B cell (primary cell): ENCODE measurements at regions not wholly inside any gene's neighbourhood (a gene's known extent, or its start where the extent isn't known, plus 50 kb on each side); places are given as distances from the start of the nearest gene placed in this dataset.

ENCODE experiments used
- ATAC-seq: fragments of 200-7000 bp; cut with Tn5 transposase; one replicate; pipeline ENCODE4 v1.10.0; 2021; ENCODE audit warnings: low read depth, mild to moderate bottlenecking, moderate number of reproducible peaks, moderate library complexity
- CTCF ChIA-PET: fragments of 350-600 bp; sonication (Branson Sonifier 250); formaldehyde crosslinking; loops from one replicate; lab custom pipeline; 2021; ENCODE audit warnings: antibody characterized with exemption, inconsistent platforms; lab: Charles Lee
- POLR2A ChIA-PET: fragments of 350-600 bp; sonication (Branson Sonifier 250); formaldehyde crosslinking; loops from one replicate; lab custom pipeline; 2021; ENCODE audit warnings: antibody characterized with exemption; lab: Charles Lee
- DNase-seq: peaks from one replicate; pipeline ENCODE4 v3.0.0; 2013
- H2AFZ ChIP-seq: 2 replicates; pipeline ENCODE4 v1.6.1; 2012; ENCODE audit warnings: mild to moderate bottlenecking, low read depth, low read length; ENCODE audit not compliant: insufficient read depth, poor library complexity, severe bottlenecking
- H3K27ac ChIP-seq, 2 donors: 1 replicate in 1 of 2; 2 replicates in 1 of 2; pipeline ENCODE4 v1.5.1; 2012 to 2013; ENCODE audit warnings: low read length in 2 of 2, mild to moderate bottlenecking in 2 of 2, moderate library complexity in 1 of 2
- H3K27me3 ChIP-seq, 4 experiments: fragments of 200-600 bp in 1 of 4; sonication (generic) in 1 of 4; replicated peaks in 1 of 4; 1 replicate in 2 of 4; 2 replicates in 2 of 4; pipeline versions ENCODE4 v1.6.1 to v1.7.0; 2013 to 2016; ENCODE audit warnings: low read length in 3 of 4, mild to moderate bottlenecking in 2 of 4, mixed read lengths in 1 of 4, moderate library complexity in 1 of 4; ENCODE audit not compliant: insufficient read depth in 4 of 4, control insufficient read depth in 3 of 4; ENCODE audit errors: control extremely low read depth in 1 of 4
- H3K36me3 ChIP-seq, 2 experiments: replicated peaks in 1 of 2; 1 replicate in 1 of 2; 2 replicates in 1 of 2; pipeline versions ENCODE4 v1.6.1 to v1.7.1; 2013; ENCODE audit warnings: low read length in 1 of 2; ENCODE audit not compliant: insufficient read depth in 2 of 2, control insufficient read depth in 1 of 2; ENCODE audit errors: control extremely low read depth in 1 of 2, extremely low read depth in 1 of 2
- H3K4me1 ChIP-seq, 2 donors: fragments of 200-600 bp in 1 of 2; sonication (generic) in 1 of 2; 1 replicate in 1 of 2; 2 replicates in 1 of 2; pipeline versions ENCODE4 v1.5.1 to v1.6.1; 2013 to 2017; ENCODE audit warnings: low read length in 2 of 2; ENCODE audit not compliant: control insufficient read depth in 2 of 2, insufficient read depth in 2 of 2
- H3K4me2 ChIP-seq: replicated peaks from 2 replicates; pipeline ENCODE3; 2012; ENCODE audit warnings: mild to moderate bottlenecking, low read depth, low read length; ENCODE audit not compliant: poor library complexity, severe bottlenecking
- H3K4me3 ChIP-seq, 5 experiments: fragments of 200-600 bp in 1 of 5; sonication (generic) in 1 of 5; 1 replicate in 3 of 5; 2 replicates in 2 of 5; pipeline versions ENCODE4 v1.5.1 to v1.7.0; 2011 to 2016; ENCODE audit warnings: low read length in 4 of 5, mild to moderate bottlenecking in 4 of 5, low read depth in 2 of 5, control low read depth in 1 of 5, moderate library complexity in 1 of 5; ENCODE audit not compliant: insufficient read depth in 1 of 5; ENCODE audit errors: control extremely low read depth in 1 of 5, extremely low read depth in 1 of 5
- H3K79me2 ChIP-seq: fragments of 200-600 bp; sonication (generic); one replicate; pipeline ENCODE4 v1.6.0; 2016; ENCODE audit warnings: low read length; ENCODE audit not compliant: control insufficient read depth, insufficient read depth
- H3K9ac ChIP-seq: fragments of 200-600 bp; sonication (generic); 2 replicates; pipeline ENCODE4 v1.6.1; 2017; ENCODE audit warnings: mild to moderate bottlenecking, low read length, moderate library complexity
- H3K9me3 ChIP-seq, 3 donors: one replicate each; pipeline versions ENCODE4 v1.6.1 to v1.7.1; 2013; ENCODE audit warnings: low read length in 2 of 3; ENCODE audit not compliant: control insufficient read depth in 2 of 3, insufficient read depth in 1 of 3; ENCODE audit errors: control extremely low read depth in 1 of 3
- H4K20me1 ChIP-seq: 2 replicates; pipeline ENCODE4 v1.6.0; 2012; ENCODE audit warnings: mild to moderate bottlenecking, low read length; ENCODE audit not compliant: insufficient read depth, control insufficient read depth, poor library complexity, severe bottlenecking
- H3K27ac Mint-ChIP-seq: one replicate; pipeline ENCODE4 v1.8.0; 2021; ENCODE audit warnings: mixed read lengths
- H3K27me3 Mint-ChIP-seq: one replicate; pipeline ENCODE4 v1.8.0; 2021; ENCODE audit warnings: mixed read lengths
- H3K4me1 Mint-ChIP-seq: one replicate; pipeline ENCODE4 v1.8.0; 2021; ENCODE audit warnings: mixed read lengths
- H3K4me3 Mint-ChIP-seq: one replicate; pipeline ENCODE4 v1.8.0; 2021; ENCODE audit warnings: mixed read lengths
- H3K9me3 Mint-ChIP-seq: one replicate; pipeline ENCODE4 v1.8.0; 2022; ENCODE audit warnings: mixed read lengths; ENCODE audit not compliant: insufficient read depth
- CTCF ChIP-seq: fragments of 200-600 bp; IDR thresholded peaks from one replicate; pipeline ENCODE4 v1.8.0; 2022; ENCODE audit warnings: antibody characterized with exemption, mild to moderate bottlenecking
- EZH2 ChIP-seq: IDR thresholded peaks from 2 replicates; pipeline ENCODE4 v1.6.1; 2012; ENCODE audit warnings: borderline replicate concordance, low read depth, mild to moderate bottlenecking, moderate library complexity, low read length; ENCODE audit not compliant: insufficient read depth, poor library complexity, severe bottlenecking
- WGBS: methylation state at CpG from one replicate; pipeline ENCODE4 v1.1.5; 2013; ENCODE audit warnings: missing lambda C conversion rate; ENCODE audit not compliant: insufficient coverage; 5-methylcytosine and 5-hydroxymethylcytosine counted together
- intact Hi-C: fragments of 100-400 bp; cut with micrococcal nuclease; formaldehyde crosslinking; loops from one replicate; pipeline ENCODE4 v1.10.0; 2022

DNA sequence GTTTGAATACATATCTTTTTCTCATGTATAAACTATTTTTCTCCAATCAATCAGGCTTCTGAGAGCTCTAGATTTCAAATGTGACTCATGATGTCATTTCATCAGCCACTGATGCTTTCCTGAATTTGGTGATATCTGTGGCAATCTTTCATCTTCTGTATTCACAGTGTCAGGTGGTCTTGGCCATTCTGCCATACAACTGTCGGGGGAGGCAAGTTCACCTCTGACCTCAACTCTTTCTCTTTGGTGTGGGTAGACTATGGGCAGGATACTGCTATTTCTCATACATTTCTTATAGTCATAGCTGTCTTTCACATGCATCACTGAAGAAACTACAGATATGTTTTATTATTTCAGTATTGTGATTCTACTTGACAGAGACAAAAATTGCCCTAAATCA lies 414.1 kb upstream of the MEF2C start:
- WGBS, result no CpG with 5 or more reads among the region's 1 CpG
- no peak for ATAC-seq
- peaks cover 26 to 34% of the 10 kb centered on the region in 2 donors for H3K4me1 ChIP-seq
- no peak overlapping the region for H2AFZ ChIP-seq
- H3K79me2 ChIP-seq, result no peaks in the 10 kb centered on the region
- H3K4me2 ChIP-seq, result no peak overlapping the region
- H3K9ac ChIP-seq, result no peak overlapping the region
- Mint-ChIP-seq H3K27ac (no peak overlapping the region), H3K9me3 (no peaks in the 10 kb centered on the region), H3K4me1 (peaks cover 42% of the 10 kb centered on the region), H3K27me3 (no peaks in the 10 kb centered on the region), H3K4me3 (no peak overlapping the region)
- no peak for TF ChIP-seq EZH2
- no peak for TF ChIP-seq CTCF
- POLR2A ChIA-PET, result no interaction called here
- H3K27ac ChIP-seq, result no peak overlapping the region
- CTCF ChIA-PET, result no interaction called here
- H3K36me3 ChIP-seq, result no peaks in the 10 kb centered on the region
- H4K20me1 ChIP-seq, result no peaks in the 10 kb centered on the region
- H3K9me3 ChIP-seq, result no peaks in the 10 kb centered on the region
- H3K27me3 ChIP-seq, result no peaks in the 10 kb centered on the region
- no peak for DNase-seq
- intact Hi-C loops, result no loop called here
- no peak overlapping the region for H3K4me3 ChIP-seq

GRCh38 chr5:89293810-89294209 lies 410.8 kb upstream of the MEF2C start:
- H3K4me1 Mint-ChIP-seq, result peaks cover 34% of the 10 kb centered on the region
- ATAC-seq, result peak; percentile 53
- WGBS, result no CpG with 5 or more reads among the region's 2 CpGs

More at GRCh38 chr5:89293810-89294209, 410.8 kb upstream of the MEF2C start:
- peak; percentile 39 for DNase-seq
- Histone ChIP-seq H3K9me3 (no peaks in the 10 kb centered on the region), H3K4me3 (peak overlapping the region in 2 of 5 experiments; percentile 12 to 40), H3K4me2 (peak overlapping the region; percentile 57), H3K27me3 (no peaks in the 10 kb centered on the region), H3K36me3 (no peaks in the 10 kb centered on the region), H3K4me1 (peaks cover 10 to 19% of the 10 kb centered on the region in 2 donors), H3K79me2 (no peaks in the 10 kb centered on the region), H2AFZ (no peak overlapping the region), H3K27ac (peak overlapping the region in 1 of 2 donors; percentile 10), H3K9ac (peak overlapping the region; percentile 29), H4K20me1 (no peaks in the 10 kb centered on the region)
- Mint-ChIP-seq H3K9me3 (no peaks in the 10 kb centered on the region), H3K27me3 (no peaks in the 10 kb centered on the region), H3K4me3 (peak overlapping the region; percentile 48), H3K27ac (peak overlapping the region; percentile 57)
- intact Hi-C loops, result no loop called here
- POLR2A ChIA-PET, result no interaction called here
- TF ChIP-seq EZH2, result no peak
- no peak for TF ChIP-seq CTCF
- CTCF ChIA-PET, result interaction anchor here (1.1 kb wide), 1 partner anchor 9 kb away, joined by 3 read pairs; no protein-coding TSS in a partner anchor
